ENCODE measurements at regions not wholly inside any gene's neighbourhood (a gene's known extent, or its start where the extent isn't known, plus 50 kb on each side); places are given as distances from the start of the nearest gene placed in this dataset.

- 77% methylated on average over 3 of the region's 3 CpGs for WGBS
- intact Hi-C loops (cut with DNase I) = no loop called here
- Histone ChIP-seq H3K27me3 (replicated peaks; ENCODE audit: insufficient read depth) (no peaks in the 10 kb centered on the region), H3K27ac (no peak overlapping the region), H3K9me3 (no peaks in the 10 kb centered on the region), H3K4me3 (no peak overlapping the region), H3K4me1 (replicated peaks) (no peaks in the 10 kb centered on the region), H3K36me3 (no peaks in the 10 kb centered on the region)
- TF ChIP-seq, protein P1, sequence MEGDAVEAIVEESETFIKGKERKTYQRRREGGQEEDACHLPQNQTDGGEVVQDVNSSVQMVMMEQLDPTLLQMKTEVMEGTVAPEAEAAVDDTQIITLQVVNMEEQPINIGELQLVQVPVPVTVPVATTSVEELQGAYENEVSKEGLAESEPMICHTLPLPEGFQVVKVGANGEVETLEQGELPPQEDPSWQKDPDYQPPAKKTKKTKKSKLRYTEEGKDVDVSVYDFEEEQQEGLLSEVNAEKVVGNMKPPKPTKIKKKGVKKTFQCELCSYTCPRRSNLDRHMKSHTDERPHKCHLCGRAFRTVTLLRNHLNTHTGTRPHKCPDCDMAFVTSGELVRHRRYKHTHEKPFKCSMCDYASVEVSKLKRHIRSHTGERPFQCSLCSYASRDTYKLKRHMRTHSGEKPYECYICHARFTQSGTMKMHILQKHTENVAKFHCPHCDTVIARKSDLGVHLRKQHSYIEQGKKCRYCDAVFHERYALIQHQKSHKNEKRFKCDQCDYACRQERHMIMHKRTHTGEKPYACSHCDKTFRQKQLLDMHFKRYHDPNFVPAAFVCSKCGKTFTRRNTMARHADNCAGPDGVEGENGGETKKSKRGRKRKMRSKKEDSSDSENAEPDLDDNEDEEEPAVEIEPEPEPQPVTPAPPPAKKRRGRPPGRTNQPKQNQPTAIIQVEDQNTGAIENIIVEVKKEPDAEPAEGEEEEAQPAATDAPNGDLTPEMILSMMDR (IDR thresholded peaks at IDR 0.05) = no peak
- TF ChIP-seq POLR2A (IDR thresholded peaks at IDR 0.05) (no peak), POLR2AphosphoS5 (IDR thresholded peaks at IDR 0.05) (no peak)
- DNase-seq (ENCODE audit: low spot score) = no peak
Observed at GRCh38 chr4:13268703-13269102, 215.4 kb downstream of the RAB28 start.

- H3K27ac ChIP-seq = no peak overlapping the region
- no peaks in the 10 kb centered on the region for H3K4me1 ChIP-seq (replicated peaks)
- no peaks in the 10 kb centered on the region for H3K9me3 ChIP-seq
- no peak overlapping the region for H3K4me3 ChIP-seq
- intact Hi-C loops (cut with DNase I) = no loop called here
- TF ChIP-seq, protein P1 (IDR thresholded peaks at IDR 0.05) = no peak
- TF ChIP-seq POLR2AphosphoS5 (IDR thresholded peaks at IDR 0.05) (no peak), POLR2A (IDR thresholded peaks at IDR 0.05) (no peak)
- no peaks in the 10 kb centered on the region for H3K27me3 ChIP-seq (replicated peaks; ENCODE audit: insufficient read depth)
- WGBS = 64% methylated on average over 4 of the region's 4 CpGs
- DNase-seq (ENCODE audit: low spot score) = no peak
- no peaks in the 10 kb centered on the region for H3K36me3 ChIP-seq
Observed at GRCh38 chr4:13268165-13268564, 216.0 kb downstream of the RAB28 start.

GRCh38 chr4:13267091-13267490 lies 217.0 kb downstream of the RAB28 start:
- Histone ChIP-seq H3K27me3 (replicated peaks; ENCODE audit: insufficient read depth) (no peaks in the 10 kb centered on the region), H3K27ac (no peak overlapping the region), H3K4me1 (replicated peaks) (no peaks in the 10 kb centered on the region), H3K36me3 (no peaks in the 10 kb centered on the region), H3K9me3 (no peaks in the 10 kb centered on the region), H3K4me3 (no peak overlapping the region)
- WGBS = 66% methylated on average over 2 of the region's 2 CpGs
- intact Hi-C loops (cut with DNase I) = no loop called here
- TF ChIP-seq POLR2A (IDR thresholded peaks at IDR 0.05) (no peak), POLR2AphosphoS5 (IDR thresholded peaks at IDR 0.05) (no peak)
- TF ChIP-seq, protein P1 (IDR thresholded peaks at IDR 0.05) = no peak
- no peak for DNase-seq (ENCODE audit: low spot score)

GRCh38 chr4:13266687-13267086 lies 217.5 kb downstream of the RAB28 start:
- intact Hi-C loops (cut with DNase I) = no loop called here
- H3K4me3 ChIP-seq = no peak overlapping the region
- H3K4me1 ChIP-seq (replicated peaks) = no peaks in the 10 kb centered on the region
- no peaks in the 10 kb centered on the region for H3K36me3 ChIP-seq
- TF ChIP-seq, protein P1 (IDR thresholded peaks at IDR 0.05) = no peak
- TF ChIP-seq POLR2AphosphoS5 (IDR thresholded peaks at IDR 0.05) (no peak), POLR2A (IDR thresholded peaks at IDR 0.05) (no peak)
- no peaks in the 10 kb centered on the region for H3K9me3 ChIP-seq
- DNase-seq (ENCODE audit: low spot score) = no peak
- no peaks in the 10 kb centered on the region for H3K27me3 ChIP-seq (replicated peaks; ENCODE audit: insufficient read depth)
- H3K27ac ChIP-seq = no peak overlapping the region
- 56% methylated on average over 3 of the region's 3 CpGs for WGBS

GRCh38 chr4:13263967-13264525 lies 220.1 kb downstream of the RAB28 start:
- no peak for DNase-seq (ENCODE audit: low spot score)
- intact Hi-C loops (cut with DNase I) = no loop called here
- TF ChIP-seq POLR2A (IDR thresholded peaks at IDR 0.05) (no peak), POLR2AphosphoS5 (IDR thresholded peaks at IDR 0.05) (no peak)
- TF ChIP-seq, protein P1 (IDR thresholded peaks at IDR 0.05) = no peak
- Histone ChIP-seq H3K4me1 (replicated peaks) (no peaks in the 10 kb centered on the region), H3K27me3 (replicated peaks; ENCODE audit: insufficient read depth) (no peaks in the 10 kb centered on the region), H3K27ac (no peak overlapping the region), H3K36me3 (no peaks in the 10 kb centered on the region), H3K4me3 (no peak overlapping the region), H3K9me3 (no peaks in the 10 kb centered on the region)
- 89% methylated on average over 4 of the region's 4 CpGs for WGBS
